GM19099 (cell line): ENCODE measurements at regions not wholly inside any gene's neighbourhood (a gene's known extent, or its start where the extent isn't known, plus 50 kb on each side); places are given as distances from the start of the nearest gene placed in this dataset.

Source experiments
- POLR2A ChIP-seq: IDR thresholded peaks from 3 replicates; pipeline ENCODE4 v1.6.1; 2011; ENCODE audit warnings: low read depth; ENCODE audit not compliant: insufficient read length; ENCODE audit errors: extremely low read depth

DNA sequence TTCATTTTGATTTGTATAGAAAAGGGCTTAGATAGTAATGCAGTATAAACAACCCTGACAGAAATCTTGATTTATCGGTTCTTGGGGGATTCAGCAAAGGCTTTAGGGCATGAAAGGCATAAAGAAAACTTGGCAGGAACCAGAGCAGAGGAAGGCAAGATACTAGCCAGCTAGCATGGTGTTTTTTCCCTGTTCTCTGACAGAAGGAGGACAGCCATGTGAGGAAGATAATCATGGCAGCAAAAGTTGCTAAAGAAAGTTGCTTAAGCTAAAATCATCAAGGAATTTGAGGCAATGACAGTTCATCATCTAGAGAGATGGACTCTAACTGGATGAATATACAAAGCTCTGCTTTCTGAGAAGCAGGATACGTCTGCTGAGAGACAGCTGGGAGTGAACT is 294.1 kb downstream of the KCNRG start:
- TF ChIP-seq POLR2A: no peak

DNA sequence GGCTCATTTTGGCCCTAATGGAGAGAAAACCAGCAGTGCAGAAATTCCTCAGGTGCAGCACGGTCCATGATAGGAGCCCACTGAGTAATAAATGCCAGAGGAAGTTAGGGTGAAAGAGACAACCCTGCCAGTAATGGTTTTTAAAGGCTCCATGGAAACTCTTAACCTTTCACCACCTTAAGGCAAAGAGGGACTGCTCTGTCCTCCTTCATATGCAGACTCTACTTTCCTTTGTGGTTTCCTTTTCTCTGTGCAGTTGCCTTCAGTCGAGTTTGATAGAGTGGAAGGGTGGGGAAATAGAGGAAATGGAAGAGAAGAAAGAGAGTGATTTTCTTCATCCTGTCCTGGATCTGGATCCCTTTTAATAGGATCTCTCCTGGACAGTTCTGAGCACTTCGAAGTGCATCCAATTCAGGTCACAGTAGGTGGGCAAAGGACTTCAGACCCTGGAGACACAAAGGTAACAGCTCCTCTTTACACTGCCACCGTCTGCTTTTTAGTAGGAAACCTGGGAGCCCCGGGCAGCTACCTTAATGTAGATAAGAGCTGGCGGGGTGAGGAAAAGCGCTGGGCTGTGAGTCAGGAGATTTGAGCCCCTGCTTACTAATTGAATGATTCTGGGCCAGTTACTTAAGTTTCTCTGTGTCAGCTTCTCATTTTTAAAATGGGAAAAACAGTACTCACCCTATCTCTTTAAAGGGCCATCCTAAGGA is 294.8 kb downstream of the KCNRG start:
- no peak for TF ChIP-seq POLR2A

GRCh38 chr13:50310734-50311133 is 295.5 kb downstream of the KCNRG start:
- no peak for TF ChIP-seq POLR2A

GRCh38 chr13:50318887-50319286 is 303.6 kb downstream of the KCNRG start:
- TF ChIP-seq POLR2A: no peak

GRCh38 chr13:50319635-50320255 is 304.5 kb downstream of the KCNRG start:
- no peak for TF ChIP-seq POLR2A

DNA sequence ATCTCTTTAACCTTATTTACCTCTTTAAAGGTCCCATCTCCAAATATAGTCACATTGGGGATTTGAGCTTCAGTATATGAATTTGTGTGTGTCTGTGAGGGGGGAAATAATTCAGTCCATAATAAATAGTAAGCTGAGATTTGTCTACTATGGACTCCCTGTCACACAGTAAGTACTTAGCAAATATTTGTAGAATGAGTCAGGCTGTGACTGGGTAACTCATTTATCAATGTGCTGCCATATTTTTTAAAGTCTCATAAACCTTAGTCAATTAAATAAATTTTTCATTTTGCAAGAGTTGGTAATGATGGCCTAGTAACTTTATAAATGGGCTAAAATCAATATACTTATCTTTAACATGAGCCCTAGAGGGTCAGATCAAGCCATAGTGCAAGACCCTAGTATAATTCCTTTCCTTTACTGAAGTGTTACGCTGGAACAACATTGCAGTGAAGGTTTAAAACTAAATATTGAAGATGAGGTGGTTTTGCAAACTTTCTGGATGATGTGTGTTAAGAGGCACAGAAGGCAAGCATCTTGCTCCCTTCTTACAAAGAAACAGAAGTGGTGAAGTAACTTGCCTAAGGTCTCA is 305.1 kb downstream of the KCNRG start:
- no peak for TF ChIP-seq POLR2A

GRCh38 chr13:50322006-50322405 is 306.8 kb downstream of the KCNRG start:
- no peak for TF ChIP-seq POLR2A

DNA sequence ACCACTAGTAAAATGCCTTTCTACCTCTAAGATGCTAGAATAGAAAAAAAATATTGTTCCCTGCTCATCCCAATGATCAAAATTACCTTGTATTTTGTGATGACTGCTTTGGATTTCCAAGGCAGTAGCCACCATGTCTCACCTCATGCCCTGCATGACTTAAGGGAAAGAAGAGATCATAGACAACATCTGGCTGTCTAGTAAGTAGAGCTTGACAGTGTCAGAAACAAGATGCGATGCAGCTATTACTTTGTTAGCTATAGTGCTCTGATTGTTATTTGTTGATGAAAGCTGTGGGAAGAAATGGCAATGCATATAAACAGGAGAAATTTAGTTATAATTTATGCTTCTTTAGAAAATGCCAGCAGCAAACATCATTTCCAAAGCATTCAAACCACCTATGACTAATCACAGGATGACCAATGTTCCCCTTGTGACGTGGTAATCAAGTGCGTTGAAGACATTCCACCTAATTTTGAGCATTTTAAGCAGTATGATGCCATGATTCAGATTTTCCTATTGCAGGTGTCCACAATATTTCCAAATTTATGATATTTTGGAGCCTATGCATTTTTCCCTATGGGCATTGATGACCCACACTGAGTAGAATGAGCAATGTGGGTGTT is 308.3 kb downstream of the KCNRG start:
- no peak for TF ChIP-seq POLR2A

DNA sequence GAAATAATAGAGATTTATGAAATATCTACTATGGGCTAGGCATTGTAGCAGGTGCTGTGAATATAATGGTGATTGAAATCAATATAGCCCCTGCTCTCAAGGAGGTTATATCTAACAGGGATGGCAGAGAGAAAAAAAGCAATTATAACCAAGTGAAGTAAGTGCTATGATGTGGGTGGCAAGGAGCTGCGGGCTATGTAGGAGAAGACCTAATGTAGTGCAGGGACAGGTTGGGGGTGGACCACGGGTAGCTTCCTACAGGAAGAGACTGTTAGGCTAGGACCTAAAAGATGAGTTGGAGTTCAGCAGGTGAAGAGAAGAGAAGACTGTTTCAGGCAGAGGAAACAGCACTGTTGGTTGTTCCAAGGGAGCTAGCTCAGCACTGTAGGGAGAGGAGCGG is 311.0 kb downstream of the KCNRG start:
- no peak for TF ChIP-seq POLR2A

DNA sequence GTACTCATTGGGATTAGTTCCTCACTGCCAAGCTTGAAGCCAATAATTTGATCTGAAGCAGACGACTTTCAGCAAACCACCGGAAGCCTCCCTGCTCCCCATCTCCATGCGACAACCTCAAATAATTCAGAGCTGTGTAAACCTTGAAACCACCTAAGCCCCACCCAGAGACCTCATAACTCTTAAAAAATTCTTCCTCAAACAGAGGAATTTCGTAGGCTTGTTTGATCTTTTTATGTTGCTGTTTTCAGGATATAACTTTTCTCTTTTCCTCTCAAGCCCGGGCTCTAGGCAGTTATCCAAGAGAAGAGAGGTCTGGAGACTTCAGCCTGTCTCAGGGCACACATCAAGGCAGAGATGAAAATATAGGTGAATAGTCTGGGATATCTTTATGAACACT is 311.6 kb downstream of the KCNRG start:
- no peak for TF ChIP-seq POLR2A

GRCh38 chr13:50334115-50334778 is 319.0 kb downstream of the KCNRG start:
- TF ChIP-seq POLR2A: no peak

- TF ChIP-seq POLR2A: no peak
Measured at GRCh38 chr13:50334944-50335343, 319.7 kb downstream of the KCNRG start.

GRCh38 chr13:50339271-50339670 is 324.0 kb downstream of the KCNRG start:
- TF ChIP-seq POLR2A: no peak

GRCh38 chr13:50340146-50340545 is 324.9 kb downstream of the KCNRG start:
- TF ChIP-seq POLR2A: no peak

- no peak for TF ChIP-seq POLR2A
Measured at GRCh38 chr13:50340551-50341287, 325.5 kb downstream of the KCNRG start.

GRCh38 chr13:50341526-50341925 is 326.3 kb downstream of the KCNRG start:
- no peak for TF ChIP-seq POLR2A
